ENCODE measurements at regions not wholly inside any gene's neighbourhood (a gene's known extent, or its start where the extent isn't known, plus 50 kb on each side); places are given as distances from the start of the nearest gene placed in this dataset.

DNA sequence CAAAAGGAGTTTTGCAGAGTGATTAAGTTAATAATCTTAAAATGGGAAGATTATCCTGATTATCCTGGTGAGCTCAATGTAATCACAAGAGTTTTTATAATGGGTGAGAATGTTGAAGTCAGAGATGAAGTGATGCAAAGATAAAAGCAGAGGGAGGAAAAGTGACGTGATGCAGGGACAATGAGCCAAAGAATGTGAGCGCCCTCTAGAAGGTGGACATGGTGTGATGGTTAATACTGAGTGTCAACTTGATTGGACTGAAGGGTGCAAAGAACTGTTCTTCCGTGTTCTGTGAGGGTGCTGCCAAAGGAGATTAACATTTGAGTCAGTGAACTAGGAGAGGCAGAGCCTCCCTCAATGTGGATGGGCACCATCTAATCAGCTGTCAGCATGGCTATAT is 569.6 kb upstream of the AGTR1 start:
- ChIA-PET CTCF (no interaction called here), POLR2A (no interaction called here)
- TF ChIP-seq L3MBTL2 (conservative IDR thresholded peaks at IDR 0.05) (no peak), ARNT (IDR thresholded peaks at IDR 0.05) (no peak), FOXA1 (IDR thresholded peaks at IDR 0.05) (no peak), NFRKB (IDR thresholded peaks at IDR 0.05) (no peak), ZNF384 (IDR thresholded peaks at IDR 0.05) (no peak), ELF4 (IDR thresholded peaks at IDR 0.05) (no peak), LEF1 (IDR thresholded peaks at IDR 0.05; ENCODE audit: borderline replicate concordance) (no peak), SUZ12 (IDR thresholded peaks at IDR 0.05) (no peak), FOXM1 (IDR thresholded peaks at IDR 0.05; ENCODE audit: borderline replicate concordance) (no peak), CTBP1 (IDR thresholded peaks at IDR 0.05; ENCODE audit: borderline replicate concordance) (no peak), BHLHE40 (IDR thresholded peaks at IDR 0.05; ENCODE audit: borderline replicate concordance) (no peak), TARDBP (IDR thresholded peaks at IDR 0.05) (no peak), SP1 (IDR thresholded peaks at IDR 0.05) (no peak), HDGF (IDR thresholded peaks at IDR 0.05; ENCODE audit: borderline replicate concordance) (no peak), FOXK2 (IDR thresholded peaks at IDR 0.05) (no peak)
- TF ChIP-seq, protein P1, sequence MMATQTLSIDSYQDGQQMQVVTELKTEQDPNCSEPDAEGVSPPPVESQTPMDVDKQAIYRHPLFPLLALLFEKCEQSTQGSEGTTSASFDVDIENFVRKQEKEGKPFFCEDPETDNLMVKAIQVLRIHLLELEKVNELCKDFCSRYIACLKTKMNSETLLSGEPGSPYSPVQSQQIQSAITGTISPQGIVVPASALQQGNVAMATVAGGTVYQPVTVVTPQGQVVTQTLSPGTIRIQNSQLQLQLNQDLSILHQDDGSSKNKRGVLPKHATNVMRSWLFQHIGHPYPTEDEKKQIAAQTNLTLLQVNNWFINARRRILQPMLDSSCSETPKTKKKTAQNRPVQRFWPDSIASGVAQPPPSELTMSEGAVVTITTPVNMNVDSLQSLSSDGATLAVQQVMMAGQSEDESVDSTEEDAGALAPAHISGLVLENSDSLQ (IDR thresholded peaks at IDR 0.05) = no peak
- DNase-seq (ENCODE audit: extremely low spot score) = no peak

- TF ChIP-seq HDGF (IDR thresholded peaks at IDR 0.05; ENCODE audit: borderline replicate concordance) (no peak), ZNF384 (IDR thresholded peaks at IDR 0.05) (no peak), SUZ12 (IDR thresholded peaks at IDR 0.05) (no peak), ELF4 (IDR thresholded peaks at IDR 0.05) (no peak), CTBP1 (IDR thresholded peaks at IDR 0.05; ENCODE audit: borderline replicate concordance) (no peak), ARNT (IDR thresholded peaks at IDR 0.05) (no peak)
- TF ChIP-seq, protein P1 (IDR thresholded peaks at IDR 0.05) = no peak
- CTCF ChIA-PET = no interaction called here
- POLR2A ChIA-PET = no interaction called here
- DNase-seq (ENCODE audit: extremely low spot score) = no peak
Observed at GRCh38 chr3:148131990-148132638, 565.6 kb upstream of the AGTR1 start.

DNA sequence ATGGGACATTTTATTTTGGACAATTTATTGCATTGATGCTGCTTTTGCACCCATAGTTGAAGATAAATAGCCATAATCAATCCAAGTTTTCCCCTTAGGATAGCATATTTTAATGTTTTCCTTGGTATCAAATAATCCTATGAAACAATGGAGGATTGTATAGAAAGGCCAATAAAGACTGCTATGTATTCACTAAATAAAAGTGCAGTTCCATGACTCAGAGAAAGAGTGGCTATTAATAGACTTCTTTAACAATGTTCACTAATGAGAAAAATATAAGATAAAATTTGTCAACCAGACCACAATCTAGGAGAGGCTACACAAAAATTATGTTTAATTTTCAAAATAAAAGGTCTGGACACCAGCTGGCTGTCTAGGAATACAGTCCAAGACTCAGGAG is 560.9 kb upstream of the AGTR1 start:
- ChIA-PET POLR2A (interaction anchor here (0.8 kb wide), 1 partner anchor 1535 kb away, joined by 4 read pairs; no protein-coding TSS in a partner anchor), CTCF (no interaction called here)
- TF ChIP-seq SP1 (IDR thresholded peaks at IDR 0.05) = no peak
- TF ChIP-seq FOXM1 (IDR thresholded peaks at IDR 0.05; ENCODE audit: borderline replicate concordance) = no peak
- TF ChIP-seq ARNT (IDR thresholded peaks at IDR 0.05) = no peak
- no peak for TF ChIP-seq HDGF (IDR thresholded peaks at IDR 0.05; ENCODE audit: borderline replicate concordance)
- no peak for TF ChIP-seq FOXA1 (IDR thresholded peaks at IDR 0.05)
- TF ChIP-seq SUZ12 (IDR thresholded peaks at IDR 0.05) = no peak
- no peak for TF ChIP-seq FOXK2 (IDR thresholded peaks at IDR 0.05)
- no peak for TF ChIP-seq CTBP1 (IDR thresholded peaks at IDR 0.05; ENCODE audit: borderline replicate concordance)
- TF ChIP-seq BHLHE40 (IDR thresholded peaks at IDR 0.05; ENCODE audit: borderline replicate concordance) = no peak
- no peak for TF ChIP-seq ZNF384 (IDR thresholded peaks at IDR 0.05)
- TF ChIP-seq, protein P1 (IDR thresholded peaks at IDR 0.05) = no peak
- no peak for TF ChIP-seq LEF1 (IDR thresholded peaks at IDR 0.05; ENCODE audit: borderline replicate concordance)
- no peak for TF ChIP-seq TARDBP (IDR thresholded peaks at IDR 0.05)
- TF ChIP-seq NFRKB (IDR thresholded peaks at IDR 0.05) = no peak
- no peak for TF ChIP-seq L3MBTL2 (conservative IDR thresholded peaks at IDR 0.05)
- no peak for DNase-seq (ENCODE audit: extremely low spot score)

- ChIA-PET POLR2A (no interaction called here), CTCF (no interaction called here)
Observed at GRCh38 chr3:148146241-148146640, 551.5 kb upstream of the AGTR1 start.

GRCh38 chr3:148146947-148147826 is 550.5 kb upstream of the AGTR1 start:
- ChIA-PET POLR2A (no interaction called here), CTCF (no interaction called here)
- TF ChIP-seq FOXK2 (IDR thresholded peaks at IDR 0.05) (no peak), ARNT (IDR thresholded peaks at IDR 0.05) (no peak), SP1 (IDR thresholded peaks at IDR 0.05) (no peak), HDGF (IDR thresholded peaks at IDR 0.05; ENCODE audit: borderline replicate concordance) (no peak), SUZ12 (IDR thresholded peaks at IDR 0.05) (no peak), BHLHE40 (IDR thresholded peaks at IDR 0.05; ENCODE audit: borderline replicate concordance) (no peak), TARDBP (IDR thresholded peaks at IDR 0.05) (no peak), FOXA1 (IDR thresholded peaks at IDR 0.05) (no peak), NFRKB (IDR thresholded peaks at IDR 0.05) (no peak), L3MBTL2 (conservative IDR thresholded peaks at IDR 0.05) (no peak), ELF4 (IDR thresholded peaks at IDR 0.05) (no peak), CTBP1 (IDR thresholded peaks at IDR 0.05; ENCODE audit: borderline replicate concordance) (no peak), ZNF384 (IDR thresholded peaks at IDR 0.05) (no peak), FOXM1 (IDR thresholded peaks at IDR 0.05; ENCODE audit: borderline replicate concordance) (no peak)
- TF ChIP-seq, protein P1 (IDR thresholded peaks at IDR 0.05) = no peak
- DNase-seq (ENCODE audit: extremely low spot score) = no peak

More at GRCh38 chr3:148146241-148146640, 551.5 kb upstream of the AGTR1 start:
- DNase-seq (ENCODE audit: extremely low spot score) = no peak
- TF ChIP-seq FOXM1 (IDR thresholded peaks at IDR 0.05; ENCODE audit: borderline replicate concordance) = no peak
- TF ChIP-seq NFRKB (IDR thresholded peaks at IDR 0.05) = no peak
- no peak for TF ChIP-seq BHLHE40 (IDR thresholded peaks at IDR 0.05; ENCODE audit: borderline replicate concordance)
- TF ChIP-seq, protein P1 (IDR thresholded peaks at IDR 0.05) = no peak
- TF ChIP-seq SP1 (IDR thresholded peaks at IDR 0.05) = no peak

Measured in HEK293T (cell line).